Prostate gland (tissue), 2 donors: ENCODE measurements at regions not wholly inside any gene's neighbourhood (a gene's known extent, or its start where the extent isn't known, plus 50 kb on each side); places are given as distances from the start of the nearest gene placed in this dataset.

Source experiments
- DNase-seq: peaks from one replicate; pipeline ENCODE4 v3.0.0-alpha.2; 2019; ENCODE audit warnings: low spot score
- H3K27ac ChIP-seq, 2 donors: fragments of 200-600 bp; sonication (generic); 2 replicates each; pipeline ENCODE4 v1.5.1; 2017 to 2019
- H3K27me3 ChIP-seq: fragments of 200-600 bp; sonication (generic); replicated peaks from 2 replicates; pipeline ENCODE4 v1.5.1; 2019; ENCODE audit not compliant: insufficient read depth
- H3K36me3 ChIP-seq, 2 donors: fragments of 200-600 bp; sonication (generic); 1 replicate in 1 of 2; 2 replicates in 1 of 2; pipeline versions ENCODE4 v1.5.1 to v1.8.1; 2017 to 2019
- H3K4me1 ChIP-seq: fragments of 200-600 bp; sonication (generic); replicated peaks from 2 replicates; pipeline ENCODE4 v1.5.1; 2019
- H3K4me3 ChIP-seq, 2 donors: fragments of 200-600 bp; sonication (generic); 2 replicates each; pipeline ENCODE4 v1.5.1; 2017 to 2019
- H3K9me3 ChIP-seq: fragments of 200-600 bp; sonication (generic); 2 replicates; pipeline ENCODE4 v1.5.1; 2017
- CTCF ChIP-seq, 4 experiments: fragments of 200-600 bp in 2 of 4; fragments of 450-650 bp in 2 of 4; sonication (generic) in 2 of 4; IDR thresholded peaks; 1 replicate in 3 of 4; 2 replicates in 1 of 4; pipeline ENCODE4 v1.5.1; 2016 to 2019; ENCODE audit warnings: antibody characterized with exemption in 4 of 4, mild to moderate bottlenecking in 2 of 4, moderate library complexity in 2 of 4
- POLR2A ChIP-seq: fragments of 450-650 bp; IDR thresholded peaks from one replicate; pipeline ENCODE4 v1.6.1; 2016; ENCODE audit warnings: antibody characterized with exemption, mild to moderate bottlenecking
- POLR2AphosphoS5 ChIP-seq: sonication (generic); formaldehyde crosslinking; IDR thresholded peaks from one replicate; pipeline ENCODE4 v1.6.1; 2017; ENCODE audit warnings: antibody characterized with exemption
- WGBS: methylation state at CpG from one replicate; pipeline ENCODE4 v1.1.5; 2018; 5-methylcytosine and 5-hydroxymethylcytosine counted together
- intact Hi-C: fragments of 100-400 bp; cut with DNase I; formaldehyde crosslinking; loops from one replicate; pipeline ENCODE4 v1.14.2; 2022

GRCh38 chr2:7278984-7279383 is 361.8 kb downstream of the RNF144A start:
- H3K27me3 ChIP-seq = no peaks in the 10 kb centered on the region
- DNase-seq = no peak
- no peaks in the 10 kb centered on the region for H3K9me3 ChIP-seq
- no peaks in the 10 kb centered on the region for H3K36me3 ChIP-seq
- intact Hi-C loops = no loop called here
- no peaks in the 10 kb centered on the region for H3K4me1 ChIP-seq
- no peak for TF ChIP-seq POLR2A
- TF ChIP-seq POLR2AphosphoS5 = no peak
- no peak for TF ChIP-seq CTCF (IDR thresholded peaks at IDR 0.05)
- no peak overlapping the region for H3K27ac ChIP-seq
- H3K4me3 ChIP-seq = no peak overlapping the region

- 67% methylated on average over 7 of the region's 7 CpGs for WGBS
- DNase-seq = no peak
- Histone ChIP-seq H3K4me1 (no peaks in the 10 kb centered on the region), H3K9me3 (no peaks in the 10 kb centered on the region), H3K4me3 (no peak overlapping the region), H3K27ac (no peak overlapping the region), H3K27me3 (no peaks in the 10 kb centered on the region), H3K36me3 (no peaks in the 10 kb centered on the region)
- TF ChIP-seq CTCF (IDR thresholded peaks at IDR 0.05) (no peak), POLR2AphosphoS5 (no peak), POLR2A (no peak)
- intact Hi-C loops = no loop called here
These were observed 362.3 kb downstream of the RNF144A start for GRCh38 chr2:7279421-7279949.

GRCh38 chr2:7280790-7281189 is 363.6 kb downstream of the RNF144A start:
- 75% methylated on average over 3 of the region's 3 CpGs for WGBS
- H3K9me3 ChIP-seq = no peaks in the 10 kb centered on the region
- H3K27me3 ChIP-seq = no peaks in the 10 kb centered on the region
- intact Hi-C loops = no loop called here
- TF ChIP-seq POLR2AphosphoS5 = no peak
- no peak for TF ChIP-seq POLR2A
- TF ChIP-seq CTCF (IDR thresholded peaks at IDR 0.05) = no peak
- no peaks in the 10 kb centered on the region for H3K36me3 ChIP-seq
- H3K27ac ChIP-seq = no peak overlapping the region
- DNase-seq = no peak
- H3K4me3 ChIP-seq = no peak overlapping the region
- H3K4me1 ChIP-seq = no peaks in the 10 kb centered on the region

GRCh38 chr2:7281231-7282201 is 364.3 kb downstream of the RNF144A start:
- 27% methylated on average over 9 of the region's 9 CpGs for WGBS
- intact Hi-C loops = no loop called here
- no peak for DNase-seq
- Histone ChIP-seq H3K27me3 (no peaks in the 10 kb centered on the region), H3K9me3 (no peaks in the 10 kb centered on the region), H3K4me1 (no peaks in the 10 kb centered on the region), H3K36me3 (no peaks in the 10 kb centered on the region), H3K4me3 (no peak overlapping the region), H3K27ac (no peak overlapping the region)
- TF ChIP-seq POLR2AphosphoS5 (no peak), POLR2A (no peak), CTCF (IDR thresholded peaks at IDR 0.05) (no peak)

GRCh38 chr2:7286120-7286519 is 368.9 kb downstream of the RNF144A start:
- 91% methylated on average over 9 of the region's 9 CpGs for WGBS

More at GRCh38 chr2:7286120-7286519, 368.9 kb downstream of the RNF144A start:
- no peak overlapping the region for H3K4me3 ChIP-seq
- no peaks in the 10 kb centered on the region for H3K36me3 ChIP-seq
- H3K4me1 ChIP-seq = no peaks in the 10 kb centered on the region
- H3K27ac ChIP-seq = no peak overlapping the region
- DNase-seq = no peak
- TF ChIP-seq POLR2AphosphoS5 (no peak), POLR2A (no peak), CTCF (IDR thresholded peaks at IDR 0.05) (no peak)
- intact Hi-C loops = no loop called here
- H3K27me3 ChIP-seq = no peaks in the 10 kb centered on the region
- H3K9me3 ChIP-seq = no peaks in the 10 kb centered on the region
